HEK293 (cell line): ENCODE measurements at regions not wholly inside any gene's neighbourhood (a gene's known extent, or its start where the extent isn't known, plus 50 kb on each side); places are given as distances from the start of the nearest gene placed in this dataset.

Experiments
- ZBTB17 ChIP-seq: fragments of 450-650 bp; formaldehyde crosslinking; IDR thresholded peaks from 2 replicates; pipeline ENCODE4 v1.5.1; 2016; ENCODE audit warnings: missing biosample characterization, missing genetic modification characterization
- ZNF350 ChIP-seq: fragments of 450-650 bp; formaldehyde crosslinking; IDR thresholded peaks from 2 replicates; pipeline ENCODE4 v1.5.0; 2017; ENCODE audit warnings: missing biosample characterization, mild to moderate bottlenecking, missing genetic modification characterization
- ZNF501 ChIP-seq: fragments of 450-650 bp; formaldehyde crosslinking; IDR thresholded peaks from 2 replicates; pipeline ENCODE4 v1.5.1; 2016; ENCODE audit warnings: missing biosample characterization, missing genetic modification characterization
- ZNF658 ChIP-seq: fragments of 450-650 bp; formaldehyde crosslinking; IDR thresholded peaks from 2 replicates; pipeline ENCODE4; 2016; ENCODE audit warnings: missing biosample characterization, missing genetic modification characterization
- TF ChIP-seq, protein P1 (sequence below): fragments of 450-650 bp; formaldehyde crosslinking; IDR thresholded peaks from 2 replicates; pipeline ENCODE4 v1.5.1; 2016; ENCODE audit warnings: missing biosample characterization, missing genetic modification characterization

DNA sequence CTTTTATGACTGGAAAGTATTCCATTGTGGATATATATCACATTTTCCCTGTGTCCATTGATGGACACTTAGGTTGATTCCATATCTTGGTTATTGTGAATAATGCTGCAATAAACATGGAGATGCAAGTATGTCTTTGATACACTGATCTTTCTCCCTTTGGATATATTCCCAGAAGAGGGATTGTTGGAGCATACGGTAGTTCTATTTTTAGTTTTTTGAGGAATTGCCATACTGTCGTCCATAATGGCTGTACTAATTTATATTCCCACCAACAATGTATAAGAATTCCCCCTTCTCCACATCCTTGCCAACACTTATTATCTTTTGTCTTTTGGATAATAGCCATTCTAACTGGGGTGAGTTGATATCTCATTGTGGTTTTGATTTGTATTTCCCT is 54.9 kb upstream of the PITX1 start:
- TF ChIP-seq, protein P1, sequence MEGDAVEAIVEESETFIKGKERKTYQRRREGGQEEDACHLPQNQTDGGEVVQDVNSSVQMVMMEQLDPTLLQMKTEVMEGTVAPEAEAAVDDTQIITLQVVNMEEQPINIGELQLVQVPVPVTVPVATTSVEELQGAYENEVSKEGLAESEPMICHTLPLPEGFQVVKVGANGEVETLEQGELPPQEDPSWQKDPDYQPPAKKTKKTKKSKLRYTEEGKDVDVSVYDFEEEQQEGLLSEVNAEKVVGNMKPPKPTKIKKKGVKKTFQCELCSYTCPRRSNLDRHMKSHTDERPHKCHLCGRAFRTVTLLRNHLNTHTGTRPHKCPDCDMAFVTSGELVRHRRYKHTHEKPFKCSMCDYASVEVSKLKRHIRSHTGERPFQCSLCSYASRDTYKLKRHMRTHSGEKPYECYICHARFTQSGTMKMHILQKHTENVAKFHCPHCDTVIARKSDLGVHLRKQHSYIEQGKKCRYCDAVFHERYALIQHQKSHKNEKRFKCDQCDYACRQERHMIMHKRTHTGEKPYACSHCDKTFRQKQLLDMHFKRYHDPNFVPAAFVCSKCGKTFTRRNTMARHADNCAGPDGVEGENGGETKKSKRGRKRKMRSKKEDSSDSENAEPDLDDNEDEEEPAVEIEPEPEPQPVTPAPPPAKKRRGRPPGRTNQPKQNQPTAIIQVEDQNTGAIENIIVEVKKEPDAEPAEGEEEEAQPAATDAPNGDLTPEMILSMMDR (tag by site-specific recombination), result no peak
- no peak for TF ChIP-seq ZNF350 (tag by site-specific recombination)
- TF ChIP-seq ZNF501 (tag by site-specific recombination), result no peak
- no peak for TF ChIP-seq ZNF658 (tag by site-specific recombination)
- no peak for TF ChIP-seq ZBTB17 (tag by site-specific recombination)
